CD4-positive, CD25-positive, alpha-beta regulatory T cell (primary cell): ENCODE measurements at regions not wholly inside any gene's neighbourhood (a gene's known extent, or its start where the extent isn't known, plus 50 kb on each side); places are given as distances from the start of the nearest gene placed in this dataset.

Experiments
- ATAC-seq, 2 donors: fragments of 150-1000 bp; cut with Tn5 transposase; one replicate each; pipeline ENCODE4 v1.10.0; 2021; ENCODE audit warnings: low read depth in 2 of 2, moderate number of reproducible peaks in 2 of 2, moderate library complexity in 1 of 2
- DNase-seq, 3 donors: peaks; one replicate each; pipeline versions ENCODE4 v3.0.0 to v3.0.0-alpha.2; 2012 to 2022; ENCODE audit warnings: mixed read lengths in 1 of 3
- H3K27ac ChIP-seq: one replicate; pipeline ENCODE4 v1.7.0; 2013; ENCODE audit warnings: mild to moderate bottlenecking, low read length; ENCODE audit not compliant: insufficient read depth, poor library complexity, severe bottlenecking
- H3K27me3 ChIP-seq: one replicate; pipeline ENCODE4 v1.7.0; 2013; ENCODE audit warnings: low read length; ENCODE audit not compliant: control insufficient read depth, insufficient read depth
- H3K36me3 ChIP-seq: one replicate; pipeline ENCODE4 v1.7.0; 2013; ENCODE audit warnings: mild to moderate bottlenecking, low read length, moderate library complexity; ENCODE audit not compliant: control insufficient read depth, insufficient read depth
- H3K4me1 ChIP-seq: 2 replicates; pipeline ENCODE4 v1.7.0; 2013; ENCODE audit warnings: mild to moderate bottlenecking, low read length; ENCODE audit not compliant: insufficient read depth, control insufficient read depth, poor library complexity, severe bottlenecking
- H3K4me3 ChIP-seq: one replicate; pipeline ENCODE4 v1.7.0; 2013; ENCODE audit warnings: low read depth, mild to moderate bottlenecking, low read length, moderate library complexity
- H3K9me3 ChIP-seq, 2 experiments: 1 replicate in 1 of 2; 2 replicates in 1 of 2; pipeline ENCODE4 v1.7.0; 2013; ENCODE audit warnings: low read length in 2 of 2, mild to moderate bottlenecking in 1 of 2, moderate library complexity in 1 of 2; ENCODE audit not compliant: control insufficient read depth in 2 of 2
- H3K27ac Mint-ChIP-seq, 3 donors: one replicate each; pipeline ENCODE4 v1.8.0; 2020 to 2022; ENCODE audit warnings: mild to moderate bottlenecking in 3 of 3, mixed read lengths in 3 of 3, moderate library complexity in 2 of 3
- H3K27me3 Mint-ChIP-seq: one replicate; pipeline ENCODE4 v1.8.0; 2022; ENCODE audit warnings: mild to moderate bottlenecking, mixed read lengths
- H3K36me3 Mint-ChIP-seq: one replicate; pipeline ENCODE4 v1.8.0; 2020; ENCODE audit warnings: mixed read lengths
- H3K4me1 Mint-ChIP-seq, 4 donors: one replicate each; pipeline ENCODE4 v1.8.0; 2020 to 2022; ENCODE audit warnings: mixed read lengths in 4 of 4, mild to moderate bottlenecking in 1 of 4
- H3K4me3 Mint-ChIP-seq, 4 donors: one replicate each; pipeline ENCODE4 v1.8.0; 2020 to 2022; ENCODE audit warnings: mild to moderate bottlenecking in 4 of 4, mixed read lengths in 4 of 4, moderate library complexity in 3 of 4
- H3K9me3 Mint-ChIP-seq, 7 donors: one replicate each; pipeline ENCODE4 v1.8.0; 2020 to 2022; ENCODE audit warnings: mixed read lengths in 7 of 7, mild to moderate bottlenecking in 3 of 7, moderate library complexity in 2 of 7

- Mint-ChIP-seq H3K27ac (no peak overlapping the region), H3K27me3 (no peaks in the 10 kb centered on the region), H3K36me3 (no peaks in the 10 kb centered on the region), H3K4me1 (no peaks in the 10 kb centered on the region), H3K9me3 (peaks cover 1 to 18% (median 5%) of the 10 kb centered on the region in 7 donors), H3K4me3 (no peak overlapping the region)
- ATAC-seq (no peak), DNase-seq (no peak)
- H3K4me1 ChIP-seq, result no peaks in the 10 kb centered on the region
- no peak overlapping the region for H3K4me3 ChIP-seq
- H3K9me3 ChIP-seq, result no peaks in the 10 kb centered on the region
- no peaks in the 10 kb centered on the region for H3K27me3 ChIP-seq
- no peaks in the 10 kb centered on the region for H3K36me3 ChIP-seq
- H3K27ac ChIP-seq, result no peak overlapping the region
These were observed 647.1 kb upstream of the KLF4 start for GRCh38 chr9:108136656-108137055.

DNA sequence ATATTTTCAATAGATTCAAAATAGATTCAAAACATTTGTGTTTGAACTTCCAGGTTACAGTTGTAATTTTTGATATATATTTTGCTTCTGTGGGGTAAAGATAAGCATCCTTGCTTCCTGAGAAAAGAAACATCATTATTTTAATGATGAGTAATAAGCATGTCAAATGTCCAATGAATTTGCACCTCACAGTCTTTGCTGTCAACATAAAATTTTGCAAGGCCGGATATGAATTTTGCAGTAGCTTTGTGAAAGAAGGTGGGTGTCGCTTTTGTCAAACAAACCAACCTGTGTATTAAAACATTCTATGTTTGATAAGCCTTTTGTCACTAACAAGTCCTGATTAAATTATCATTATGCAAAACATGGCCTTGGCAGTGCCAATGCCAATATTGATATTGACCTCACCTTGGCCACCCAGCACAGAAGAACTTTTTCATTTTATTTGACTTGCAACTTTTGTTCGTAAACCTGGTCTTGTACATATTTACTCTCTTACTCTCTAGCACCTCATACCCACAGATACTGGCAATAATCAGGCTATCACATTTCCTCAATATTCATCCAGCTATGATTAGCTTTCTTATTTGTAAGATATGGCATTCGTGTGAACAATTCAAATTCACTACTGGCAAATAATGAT lies 645.0 kb upstream of the KLF4 start:
- Histone ChIP-seq H3K4me3 (no peak overlapping the region), H3K4me1 (no peaks in the 10 kb centered on the region), H3K27ac (no peak overlapping the region), H3K36me3 (no peaks in the 10 kb centered on the region), H3K27me3 (no peaks in the 10 kb centered on the region), H3K9me3 (no peaks in the 10 kb centered on the region)
- DNase-seq (no peak), ATAC-seq (no peak)
- Mint-ChIP-seq H3K27ac (no peak overlapping the region), H3K27me3 (no peaks in the 10 kb centered on the region), H3K4me3 (no peak overlapping the region), H3K36me3 (no peaks in the 10 kb centered on the region), H3K4me1 (no peaks in the 10 kb centered on the region), H3K9me3 (peaks cover 0 to 13% (median 3%) of the 10 kb centered on the region in 7 donors)

DNA sequence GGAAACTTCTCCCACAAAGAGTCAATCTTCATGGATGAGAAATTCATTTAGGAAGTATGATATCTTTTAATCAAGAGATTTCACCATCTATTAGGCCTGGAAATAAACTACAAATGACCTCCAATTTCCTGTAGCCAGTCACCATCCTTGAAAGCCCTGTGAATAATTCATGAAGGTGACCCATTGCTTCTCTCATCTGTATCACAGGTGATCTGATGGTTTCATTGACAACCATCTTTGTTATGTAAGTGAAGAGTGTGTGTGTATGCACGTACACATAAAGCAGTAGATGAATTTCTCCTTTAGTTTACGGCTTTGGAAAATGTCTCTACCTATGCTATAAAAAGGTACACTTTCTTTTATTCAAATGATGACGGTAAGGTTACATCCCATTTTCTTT lies 644.1 kb upstream of the KLF4 start:
- Mint-ChIP-seq H3K4me3 (no peak overlapping the region), H3K27me3 (no peaks in the 10 kb centered on the region), H3K27ac (no peak overlapping the region), H3K4me1 (no peaks in the 10 kb centered on the region), H3K9me3 (peaks cover 0 to 10% (median 4%) of the 10 kb centered on the region in 7 donors), H3K36me3 (no peaks in the 10 kb centered on the region)
- no peaks in the 10 kb centered on the region for H3K9me3 ChIP-seq
- DNase-seq, result no peak
- H3K36me3 ChIP-seq, result no peaks in the 10 kb centered on the region
- ATAC-seq, result no peak
- H3K4me1 ChIP-seq, result no peaks in the 10 kb centered on the region
- no peaks in the 10 kb centered on the region for H3K27me3 ChIP-seq
- no peak overlapping the region for H3K27ac ChIP-seq
- no peak overlapping the region for H3K4me3 ChIP-seq

GRCh38 chr9:108133101-108133500 lies 643.5 kb upstream of the KLF4 start:
- Mint-ChIP-seq H3K4me3 (no peak overlapping the region), H3K36me3 (no peaks in the 10 kb centered on the region), H3K4me1 (no peaks in the 10 kb centered on the region), H3K9me3 (peaks cover 0 to 4% (median 3%) of the 10 kb centered on the region in 7 donors), H3K27ac (no peak overlapping the region), H3K27me3 (no peaks in the 10 kb centered on the region)
- Histone ChIP-seq H3K4me1 (no peaks in the 10 kb centered on the region), H3K36me3 (no peaks in the 10 kb centered on the region), H3K9me3 (no peaks in the 10 kb centered on the region), H3K27me3 (no peaks in the 10 kb centered on the region), H3K4me3 (no peak overlapping the region), H3K27ac (no peak overlapping the region)
- DNase-seq (no peak), ATAC-seq (no peak)

DNA sequence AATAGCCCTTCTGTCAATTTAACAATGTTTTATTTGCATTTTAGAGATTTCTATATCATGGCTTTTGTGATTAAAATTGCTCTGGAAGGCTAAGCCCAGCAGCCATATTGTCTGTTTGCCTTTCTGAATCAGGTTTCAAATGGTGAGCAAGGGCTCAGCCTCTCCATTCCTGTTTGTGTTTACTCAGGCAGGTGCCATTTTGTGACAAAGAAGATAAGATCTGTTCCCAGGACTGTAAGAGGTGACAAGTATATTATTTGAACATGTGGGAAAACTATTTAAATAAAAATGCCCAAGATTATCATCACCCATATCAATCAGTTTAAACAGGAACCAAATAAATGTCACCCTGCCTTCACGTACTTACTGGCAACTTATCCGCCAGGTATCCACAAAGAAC lies 641.3 kb upstream of the KLF4 start:
- DNase-seq (no peak), ATAC-seq (no peak)
- Mint-ChIP-seq H3K4me1 (no peaks in the 10 kb centered on the region), H3K36me3 (no peaks in the 10 kb centered on the region), H3K4me3 (no peak overlapping the region), H3K27me3 (no peaks in the 10 kb centered on the region), H3K27ac (no peak overlapping the region), H3K9me3 (peaks cover 0 to 4% (median 1%) of the 10 kb centered on the region in 7 donors)
- Histone ChIP-seq H3K27ac (no peak overlapping the region), H3K36me3 (no peaks in the 10 kb centered on the region), H3K27me3 (no peaks in the 10 kb centered on the region), H3K4me3 (no peak overlapping the region), H3K9me3 (no peaks in the 10 kb centered on the region), H3K4me1 (no peaks in the 10 kb centered on the region)

DNA sequence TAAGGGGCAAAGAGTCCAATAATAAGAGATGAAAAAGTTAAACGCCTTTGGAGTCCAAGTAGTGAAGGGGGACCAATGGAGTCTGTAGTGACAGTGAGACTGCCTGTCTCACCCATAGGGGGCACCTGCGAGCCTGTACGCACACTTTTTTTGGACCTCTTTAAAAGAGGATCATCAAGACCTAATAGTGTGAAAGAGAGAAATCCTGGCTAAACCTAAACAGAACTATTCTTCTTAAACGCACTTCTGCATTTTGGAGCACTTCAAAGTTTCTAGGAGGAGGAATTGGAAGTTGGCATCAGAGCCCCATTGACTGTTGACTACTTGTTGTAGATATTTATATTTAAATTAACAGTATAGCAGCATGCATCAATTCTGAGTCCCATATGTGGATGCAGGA lies 636.1 kb upstream of the KLF4 start:
- no peak overlapping the region for H3K27ac Mint-ChIP-seq
- H3K4me1 ChIP-seq, result no peaks in the 10 kb centered on the region
- H3K9me3 ChIP-seq, result no peaks in the 10 kb centered on the region
- no peaks in the 10 kb centered on the region for H3K36me3 Mint-ChIP-seq
- no peaks in the 10 kb centered on the region for H3K4me1 Mint-ChIP-seq
- DNase-seq, result no peak
- H3K36me3 ChIP-seq, result no peaks in the 10 kb centered on the region
- H3K4me3 ChIP-seq, result no peak overlapping the region
- H3K27me3 ChIP-seq, result no peaks in the 10 kb centered on the region
- no peaks in the 10 kb centered on the region for H3K27me3 Mint-ChIP-seq
- no peak overlapping the region for H3K4me3 Mint-ChIP-seq
- peaks cover 0 to 6% (median 0%) of the 10 kb centered on the region in 7 donors for H3K9me3 Mint-ChIP-seq
- no peak overlapping the region for H3K27ac ChIP-seq
- ATAC-seq, result no peak

DNA sequence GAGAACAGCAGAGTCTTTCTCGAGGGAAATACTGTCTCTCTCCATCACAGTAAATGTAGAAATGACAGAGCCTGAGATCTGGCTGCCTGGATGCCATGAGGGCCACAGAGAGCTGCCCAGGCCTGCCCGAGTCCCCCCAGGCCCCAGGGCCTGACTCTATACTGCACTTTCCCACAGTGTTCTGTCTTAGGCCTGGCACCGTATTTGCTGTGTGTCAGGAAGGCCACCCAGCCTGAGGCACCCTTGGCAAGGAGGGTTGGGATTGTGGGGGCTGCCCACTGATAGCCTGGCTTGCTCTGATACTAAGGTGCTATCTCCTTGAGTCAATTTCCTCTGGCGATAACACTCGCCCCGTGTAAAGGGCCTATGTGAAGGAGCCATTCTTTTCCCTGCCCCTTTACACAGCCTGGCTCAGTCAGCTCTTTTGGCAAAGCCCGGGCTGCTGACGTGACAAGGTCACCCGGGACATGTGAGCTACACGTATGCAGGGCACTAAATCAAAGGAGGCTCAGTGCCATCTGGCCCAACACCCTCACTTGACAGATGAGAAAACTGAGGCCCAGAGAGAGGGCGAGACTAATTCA lies 630.1 kb upstream of the KLF4 start:
- ATAC-seq, result no peak
- Histone ChIP-seq H3K27ac (no peak overlapping the region), H3K9me3 (no peaks in the 10 kb centered on the region), H3K4me1 (no peaks in the 10 kb centered on the region), H3K4me3 (no peak overlapping the region), H3K27me3 (no peaks in the 10 kb centered on the region), H3K36me3 (no peaks in the 10 kb centered on the region)
- DNase-seq, result no peak
- Mint-ChIP-seq H3K27me3 (no peaks in the 10 kb centered on the region), H3K4me1 (no peaks in the 10 kb centered on the region), H3K9me3 (peaks cover 0 to 6% (median 2%) of the 10 kb centered on the region in 7 donors), H3K4me3 (no peak overlapping the region), H3K36me3 (no peaks in the 10 kb centered on the region), H3K27ac (peak overlapping the region in 1 of 3 donors; percentile 24)

- no peak for ATAC-seq
- no peak for DNase-seq
- Mint-ChIP-seq H3K27ac (no peak overlapping the region), H3K4me1 (no peaks in the 10 kb centered on the region), H3K27me3 (no peaks in the 10 kb centered on the region), H3K9me3 (peaks cover 0 to 6% (median 3%) of the 10 kb centered on the region in 7 donors), H3K36me3 (no peaks in the 10 kb centered on the region), H3K4me3 (no peak overlapping the region)
- Histone ChIP-seq H3K27me3 (no peaks in the 10 kb centered on the region), H3K9me3 (no peaks in the 10 kb centered on the region), H3K4me1 (no peaks in the 10 kb centered on the region), H3K27ac (no peak overlapping the region), H3K4me3 (no peak overlapping the region), H3K36me3 (no peaks in the 10 kb centered on the region)
These were observed 628.2 kb upstream of the KLF4 start for GRCh38 chr9:108117795-108118194.
